Sigmoid colon (tissue), 4 donors: ENCODE measurements at regions not wholly inside any gene's neighbourhood (a gene's known extent, or its start where the extent isn't known, plus 50 kb on each side); places are given as distances from the start of the nearest gene placed in this dataset.

Source experiments
- EP300 ChIP-seq, 4 donors: sonication (generic); formaldehyde crosslinking; IDR thresholded peaks; one replicate each; pipeline ENCODE4 v1.6.1; 2017; ENCODE audit warnings: antibody characterized with exemption in 4 of 4
- POLR2A ChIP-seq, 2 donors: fragments of 450-650 bp; IDR thresholded peaks; one replicate each; pipeline ENCODE4 v1.6.1; 2016; ENCODE audit warnings: antibody characterized with exemption in 2 of 2, mild to moderate bottlenecking in 2 of 2, moderate library complexity in 2 of 2
- TF ChIP-seq, protein P1 (sequence below), 4 experiments: fragments of 450-650 bp in 3 of 4; fragments of 200-600 bp in 1 of 4; IDR thresholded peaks; one replicate each; pipeline ENCODE4 v1.5.1; 2016 to 2019; ENCODE audit warnings: antibody characterized with exemption in 4 of 4, mild to moderate bottlenecking in 3 of 4, moderate library complexity in 2 of 4

GRCh38 chr3:87798567-87798947 is 260.2 kb downstream of the CGGBP1 start:
- TF ChIP-seq, protein P1, sequence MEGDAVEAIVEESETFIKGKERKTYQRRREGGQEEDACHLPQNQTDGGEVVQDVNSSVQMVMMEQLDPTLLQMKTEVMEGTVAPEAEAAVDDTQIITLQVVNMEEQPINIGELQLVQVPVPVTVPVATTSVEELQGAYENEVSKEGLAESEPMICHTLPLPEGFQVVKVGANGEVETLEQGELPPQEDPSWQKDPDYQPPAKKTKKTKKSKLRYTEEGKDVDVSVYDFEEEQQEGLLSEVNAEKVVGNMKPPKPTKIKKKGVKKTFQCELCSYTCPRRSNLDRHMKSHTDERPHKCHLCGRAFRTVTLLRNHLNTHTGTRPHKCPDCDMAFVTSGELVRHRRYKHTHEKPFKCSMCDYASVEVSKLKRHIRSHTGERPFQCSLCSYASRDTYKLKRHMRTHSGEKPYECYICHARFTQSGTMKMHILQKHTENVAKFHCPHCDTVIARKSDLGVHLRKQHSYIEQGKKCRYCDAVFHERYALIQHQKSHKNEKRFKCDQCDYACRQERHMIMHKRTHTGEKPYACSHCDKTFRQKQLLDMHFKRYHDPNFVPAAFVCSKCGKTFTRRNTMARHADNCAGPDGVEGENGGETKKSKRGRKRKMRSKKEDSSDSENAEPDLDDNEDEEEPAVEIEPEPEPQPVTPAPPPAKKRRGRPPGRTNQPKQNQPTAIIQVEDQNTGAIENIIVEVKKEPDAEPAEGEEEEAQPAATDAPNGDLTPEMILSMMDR (IDR thresholded peaks at IDR 0.05): no peak
- TF ChIP-seq POLR2A (IDR thresholded peaks at IDR 0.05): no peak
- TF ChIP-seq EP300 (IDR thresholded peaks at IDR 0.05): no peak
